Muscle layer of duodenum (tissue), 2 donors: ENCODE measurements at regions not wholly inside any gene's neighbourhood (a gene's known extent, or its start where the extent isn't known, plus 50 kb on each side); places are given as distances from the start of the nearest gene placed in this dataset.

ENCODE experiments used
- H3K27ac ChIP-seq: one replicate; pipeline ENCODE4 v1.7.0; 2013; ENCODE audit warnings: mild to moderate bottlenecking, low read length
- H3K27me3 ChIP-seq: one replicate; pipeline ENCODE4 v1.7.0; 2013; ENCODE audit warnings: low read depth, mild to moderate bottlenecking, control low read depth, low read length
- H3K36me3 ChIP-seq, 2 donors: one replicate each; pipeline ENCODE4 v1.7.0; 2013; ENCODE audit warnings: low read length in 2 of 2, control low read depth in 1 of 2, mild to moderate bottlenecking in 1 of 2; ENCODE audit not compliant: insufficient read depth in 2 of 2, control insufficient read depth in 1 of 2
- H3K4me1 ChIP-seq, 2 donors: one replicate each; pipeline ENCODE4 v1.7.0; 2013; ENCODE audit warnings: low read length in 2 of 2, mild to moderate bottlenecking in 2 of 2, control low read depth in 1 of 2, moderate library complexity in 1 of 2; ENCODE audit not compliant: insufficient read depth in 2 of 2, control insufficient read depth in 1 of 2
- H3K4me3 ChIP-seq, 2 donors: one replicate each; pipeline ENCODE4 v1.7.0; 2013; ENCODE audit warnings: low read length in 2 of 2, low read depth in 1 of 2, mild to moderate bottlenecking in 1 of 2
- H3K9me3 ChIP-seq, 2 donors: one replicate each; pipeline ENCODE4 v1.7.0; 2013; ENCODE audit warnings: low read length in 2 of 2, control low read depth in 1 of 2, mild to moderate bottlenecking in 1 of 2; ENCODE audit not compliant: control insufficient read depth in 1 of 2
- donor health status: healthy.

- Histone ChIP-seq H3K4me1 (peaks cover 0 to 10% of the 10 kb centered on the region in 2 donors), H3K27ac (no peak overlapping the region), H3K9me3 (no peaks in the 10 kb centered on the region), H3K4me3 (no peak overlapping the region), H3K36me3 (no peaks in the 10 kb centered on the region), H3K27me3 (no peaks in the 10 kb centered on the region)
These were observed 472.0 kb downstream of the CD109 start for GRCh38 chr6:74167976-74168375.

- no peak overlapping the region for H3K27ac ChIP-seq
- H3K27me3 ChIP-seq, result no peaks in the 10 kb centered on the region
- no peaks in the 10 kb centered on the region for H3K9me3 ChIP-seq
- H3K4me3 ChIP-seq, result no peak overlapping the region
- H3K36me3 ChIP-seq, result no peaks in the 10 kb centered on the region
- H3K4me1 ChIP-seq, result peaks cover 0 to 10% of the 10 kb centered on the region in 2 donors
These were observed 471.5 kb downstream of the CD109 start for GRCh38 chr6:74167511-74167910.

- Histone ChIP-seq H3K27ac (no peak overlapping the region), H3K27me3 (no peaks in the 10 kb centered on the region), H3K9me3 (no peaks in the 10 kb centered on the region), H3K36me3 (no peaks in the 10 kb centered on the region), H3K4me1 (peaks cover 0 to 10% of the 10 kb centered on the region in 2 donors), H3K4me3 (no peak overlapping the region)
These were observed 470.8 kb downstream of the CD109 start for GRCh38 chr6:74166849-74167248.

- Histone ChIP-seq H3K4me3 (no peak overlapping the region), H3K9me3 (no peaks in the 10 kb centered on the region), H3K36me3 (no peaks in the 10 kb centered on the region), H3K27me3 (no peaks in the 10 kb centered on the region), H3K27ac (no peak overlapping the region), H3K4me1 (no peaks in the 10 kb centered on the region)
These were observed 465.4 kb downstream of the CD109 start for GRCh38 chr6:74161380-74161779.

- H3K27ac ChIP-seq, result no peak overlapping the region
- H3K4me1 ChIP-seq, result no peaks in the 10 kb centered on the region
- no peaks in the 10 kb centered on the region for H3K9me3 ChIP-seq
- no peaks in the 10 kb centered on the region for H3K36me3 ChIP-seq
- no peak overlapping the region for H3K4me3 ChIP-seq
- H3K27me3 ChIP-seq, result no peaks in the 10 kb centered on the region
These were observed 456.2 kb downstream of the CD109 start for GRCh38 chr6:74152096-74152675.

- H3K9me3 ChIP-seq, result no peaks in the 10 kb centered on the region
- H3K27me3 ChIP-seq, result no peaks in the 10 kb centered on the region
- no peak overlapping the region for H3K4me3 ChIP-seq
- no peak overlapping the region for H3K27ac ChIP-seq
- no peaks in the 10 kb centered on the region for H3K36me3 ChIP-seq
- no peaks in the 10 kb centered on the region for H3K4me1 ChIP-seq
These were observed 449.9 kb downstream of the CD109 start for GRCh38 chr6:74145931-74146330.

GRCh38 chr6:74137911-74138310 is 441.9 kb downstream of the CD109 start:
- H3K36me3 ChIP-seq, result no peaks in the 10 kb centered on the region
- H3K4me3 ChIP-seq, result no peak overlapping the region
- H3K27me3 ChIP-seq, result no peaks in the 10 kb centered on the region
- H3K9me3 ChIP-seq, result peaks cover 0 to 5% of the 10 kb centered on the region in 2 donors
- H3K27ac ChIP-seq, result no peak overlapping the region
- H3K4me1 ChIP-seq, result no peaks in the 10 kb centered on the region

GRCh38 chr6:74134327-74134726 is 438.3 kb downstream of the CD109 start:
- Histone ChIP-seq H3K4me3 (no peak overlapping the region), H3K9me3 (peaks cover 0 to 5% of the 10 kb centered on the region in 2 donors), H3K4me1 (no peaks in the 10 kb centered on the region), H3K27me3 (no peaks in the 10 kb centered on the region), H3K36me3 (no peaks in the 10 kb centered on the region), H3K27ac (no peak overlapping the region)

- no peak overlapping the region for H3K4me3 ChIP-seq
These were observed 437.1 kb downstream of the CD109 start for GRCh38 chr6:74133073-74133472.

GRCh38 chr6:74130641-74131040 is 434.6 kb downstream of the CD109 start:
- no peaks in the 10 kb centered on the region for H3K36me3 ChIP-seq
- no peak overlapping the region for H3K4me3 ChIP-seq
- peaks cover 0 to 1% of the 10 kb centered on the region in 2 donors for H3K9me3 ChIP-seq
- no peaks in the 10 kb centered on the region for H3K27me3 ChIP-seq
- H3K4me1 ChIP-seq, result no peaks in the 10 kb centered on the region
- no peak overlapping the region for H3K27ac ChIP-seq

More at GRCh38 chr6:74133073-74133472, 437.1 kb downstream of the CD109 start:
- no peak overlapping the region for H3K27ac ChIP-seq
- peaks cover 0 to 5% of the 10 kb centered on the region in 2 donors for H3K9me3 ChIP-seq
- no peaks in the 10 kb centered on the region for H3K27me3 ChIP-seq
- no peaks in the 10 kb centered on the region for H3K4me1 ChIP-seq
- no peaks in the 10 kb centered on the region for H3K36me3 ChIP-seq

- Histone ChIP-seq H3K4me1 (no peaks in the 10 kb centered on the region), H3K9me3 (no peaks in the 10 kb centered on the region), H3K4me3 (no peak overlapping the region), H3K27ac (no peak overlapping the region), H3K27me3 (no peaks in the 10 kb centered on the region), H3K36me3 (no peaks in the 10 kb centered on the region)
These were observed 432.5 kb downstream of the CD109 start for GRCh38 chr6:74128536-74128935.

- Histone ChIP-seq H3K27ac (no peak overlapping the region), H3K27me3 (no peaks in the 10 kb centered on the region), H3K4me1 (no peaks in the 10 kb centered on the region)
These were observed 421.1 kb downstream of the CD109 start for GRCh38 chr6:74117113-74117512.

More at GRCh38 chr6:74117113-74117512, 421.1 kb downstream of the CD109 start:
- Histone ChIP-seq H3K4me3 (no peak overlapping the region), H3K9me3 (no peaks in the 10 kb centered on the region), H3K36me3 (no peaks in the 10 kb centered on the region)
